NCI-H1105 (cell line): ENCODE measurements at regions not wholly inside any gene's neighbourhood (a gene's known extent, or its start where the extent isn't known, plus 50 kb on each side); places are given as distances from the start of the nearest gene placed in this dataset.
"Not testable (repeated sequence)": the region's sequence is repeated elsewhere in the genome, so short reads cannot be mapped to it uniquely, and the experiment has no call there.

ENCODE experiments used
- DNase-seq: peaks from one replicate; lab custom pipeline; 2025; lab: John Stamatoyannopoulos, UW

DNA sequence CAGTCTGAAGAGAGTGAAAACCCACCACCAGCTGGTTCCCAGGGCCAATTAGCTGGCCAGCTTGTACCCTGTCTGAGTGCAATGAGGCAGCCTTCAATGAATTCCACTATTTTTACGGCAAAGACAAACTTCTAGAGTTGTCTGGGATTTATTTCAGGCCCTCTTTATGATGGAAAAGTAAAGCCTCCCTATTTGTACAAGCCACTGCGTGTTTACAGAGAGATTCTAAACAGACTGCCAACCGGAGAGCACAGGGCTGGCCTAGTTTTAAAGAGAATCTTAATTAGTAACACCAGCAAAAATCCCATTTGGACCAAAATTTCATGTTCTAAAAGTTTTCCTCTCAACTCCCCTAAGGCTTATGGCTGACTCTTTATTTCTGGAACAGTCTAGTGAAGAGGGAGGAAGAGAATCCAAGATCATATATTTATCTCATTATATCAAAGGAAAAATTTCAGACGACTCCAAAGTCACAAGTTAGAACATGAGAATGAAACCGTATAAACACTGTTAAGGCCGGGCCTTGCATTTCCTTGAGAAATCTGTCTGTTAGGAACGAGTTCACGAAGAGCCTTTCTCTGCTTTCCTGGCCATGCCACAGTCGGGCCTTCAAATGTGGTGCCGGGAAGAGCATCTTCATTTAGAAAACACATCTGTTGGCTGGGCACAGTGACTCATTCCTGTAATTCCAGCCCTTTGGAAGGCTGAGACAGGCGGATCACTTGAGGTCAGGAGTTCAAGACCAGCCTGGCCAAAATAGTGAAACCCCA is 724.6 kb upstream of the NRP1 start:
- no peak for DNase-seq

GRCh38 chr10:34055410-34055985 is 721.0 kb upstream of the NRP1 start:
- not testable (repeated sequence) for DNase-seq

- DNase-seq: no peak
Measured at GRCh38 chr10:34049887-34050286, 715.4 kb upstream of the NRP1 start.

- DNase-seq: no peak
Measured at GRCh38 chr10:34049469-34049868, 715.0 kb upstream of the NRP1 start.

- no peak for DNase-seq
Measured at GRCh38 chr10:34047389-34047788, 712.9 kb upstream of the NRP1 start.

DNA sequence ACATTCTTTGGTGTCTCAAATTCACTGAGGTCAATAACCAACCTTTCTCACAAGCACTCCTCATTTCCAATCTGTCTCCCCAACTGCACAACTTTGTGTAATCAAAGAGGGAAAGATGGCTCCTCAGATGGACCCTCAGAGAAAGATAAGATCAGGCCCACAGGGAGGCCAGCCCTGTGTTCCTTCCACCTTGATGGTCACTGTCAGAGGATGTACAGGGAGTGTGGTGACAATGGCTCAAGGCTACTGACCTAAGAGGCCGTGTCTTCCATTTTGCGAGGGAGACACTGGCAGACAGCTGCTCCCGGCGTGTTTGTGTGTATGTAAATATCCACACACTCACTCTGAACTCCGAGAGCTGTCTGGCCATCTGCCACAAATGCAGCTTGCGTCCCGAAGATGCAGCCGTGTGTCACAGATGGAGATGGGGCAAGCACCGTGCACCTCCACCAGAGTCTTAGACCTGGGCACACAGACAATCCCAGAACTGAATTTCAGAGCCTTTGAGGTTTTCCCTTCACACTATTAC is 712.1 kb upstream of the NRP1 start:
- DNase-seq: no peak

DNA sequence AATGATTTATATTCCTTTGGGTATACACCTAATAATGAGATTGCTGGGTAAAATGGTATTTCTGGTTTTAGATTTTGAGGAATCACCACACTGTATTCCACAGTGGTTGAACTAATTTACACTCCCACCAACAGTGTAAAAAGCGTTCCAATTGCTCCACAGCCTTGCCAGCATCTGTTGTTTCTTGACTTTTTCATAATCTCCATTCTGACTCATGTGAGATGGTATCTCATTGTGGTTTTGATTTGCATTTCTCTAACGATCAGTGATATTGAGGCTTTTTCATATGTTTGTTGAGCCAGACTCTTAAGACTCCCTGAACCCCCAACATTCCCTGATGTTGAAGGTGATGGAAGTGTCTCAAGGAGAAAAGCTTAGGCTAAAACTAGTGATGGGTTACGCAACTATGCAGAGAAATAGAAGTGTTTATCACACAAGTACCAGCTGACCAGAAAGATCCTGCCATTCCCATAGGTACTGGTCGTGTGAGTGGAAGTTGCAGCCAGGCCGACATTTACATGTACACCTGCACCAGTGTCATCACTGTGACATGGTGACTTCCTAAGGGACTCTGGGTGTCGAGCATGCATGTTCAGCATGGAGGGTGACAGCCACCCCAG is 711.2 kb upstream of the NRP1 start:
- no peak for DNase-seq

GRCh38 chr10:34041871-34042270 is 707.4 kb upstream of the NRP1 start:
- DNase-seq: no peak

- DNase-seq: no peak
Measured at GRCh38 chr10:34037499-34037898, 703.0 kb upstream of the NRP1 start.

- not testable (repeated sequence) for DNase-seq
Measured at GRCh38 chr10:34035241-34035790, 700.8 kb upstream of the NRP1 start.

- DNase-seq: no peak
Measured at GRCh38 chr10:34033078-34033477, 698.6 kb upstream of the NRP1 start.

GRCh38 chr10:34032564-34032963 is 698.1 kb upstream of the NRP1 start:
- DNase-seq: no peak

- DNase-seq: no peak
Measured at GRCh38 chr10:34031400-34031799, 696.9 kb upstream of the NRP1 start.

- no peak for DNase-seq
Measured at GRCh38 chr10:34029455-34029854, 695.0 kb upstream of the NRP1 start.

DNA sequence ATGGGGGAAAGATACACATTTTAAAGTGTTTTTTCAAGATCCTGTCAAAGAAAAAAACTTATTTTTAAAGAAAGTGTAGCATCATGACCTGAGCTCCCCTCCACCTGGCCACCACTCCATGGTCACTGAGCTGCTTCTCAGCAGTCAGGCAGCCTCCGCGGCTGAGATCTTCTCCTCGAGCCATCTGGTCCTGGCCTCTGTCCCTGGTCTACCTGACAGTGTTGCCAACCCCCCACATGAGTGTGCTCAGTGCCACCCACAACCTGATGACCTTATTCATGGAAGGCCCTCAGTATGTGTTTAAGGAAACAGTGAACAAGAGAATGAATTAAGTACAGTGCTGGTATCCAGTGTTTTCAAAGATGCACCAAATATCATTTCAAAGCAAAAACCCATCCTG is 694.5 kb upstream of the NRP1 start:
- no peak for DNase-seq

DNA sequence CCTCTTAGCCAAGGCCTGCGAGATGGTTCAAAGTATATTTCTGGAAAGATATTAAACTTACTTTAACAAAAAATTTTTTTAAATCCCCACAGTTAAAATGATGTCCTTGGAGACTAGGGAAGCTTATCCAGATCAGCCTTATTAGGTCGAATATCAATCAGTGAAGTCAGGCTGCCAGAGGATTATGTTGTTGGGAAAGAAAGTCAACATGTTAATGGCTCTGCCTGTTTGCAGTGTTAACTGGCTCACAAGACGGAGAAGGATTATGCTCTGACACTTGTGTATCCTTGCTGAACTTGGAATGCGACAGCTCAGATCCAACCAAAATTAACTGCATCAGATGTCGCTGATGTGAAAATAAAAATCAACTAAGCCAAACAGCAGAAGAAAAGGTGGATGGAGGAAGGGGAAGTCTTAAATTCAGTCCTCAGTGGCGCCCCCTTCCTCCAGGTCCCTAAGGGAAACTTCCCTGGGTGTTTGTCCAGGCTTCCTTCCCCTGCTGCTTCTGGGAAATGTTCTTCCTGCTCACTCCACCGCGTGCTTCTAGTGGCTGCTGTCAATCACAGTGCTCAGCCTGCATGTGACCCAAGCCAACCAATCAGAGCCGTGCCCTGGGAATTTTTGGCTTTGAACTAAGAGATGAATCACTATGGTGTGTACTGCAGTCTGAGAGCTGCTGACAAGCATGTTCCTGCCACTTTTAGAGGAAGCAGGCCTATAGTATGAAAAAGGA is 690.4 kb upstream of the NRP1 start:
- DNase-seq: no peak

DNA sequence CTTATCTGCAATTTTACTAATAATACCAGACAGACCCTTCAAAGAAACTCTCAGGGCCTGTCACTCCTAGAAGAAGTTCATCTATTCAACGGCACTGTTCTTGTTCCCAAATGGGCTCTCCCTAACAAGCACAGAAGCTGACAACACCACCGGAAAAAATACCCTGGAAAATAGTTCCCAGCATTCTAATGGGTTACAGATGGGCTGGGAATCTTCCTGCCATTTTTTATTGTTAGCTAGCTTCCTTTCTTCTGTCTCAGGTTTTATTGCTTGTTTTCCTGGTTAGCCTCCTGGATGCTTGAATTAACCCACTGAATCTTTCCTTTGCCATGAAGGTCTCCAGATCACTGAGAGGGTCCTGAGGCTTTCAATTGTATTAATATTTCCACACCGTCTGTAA is 689.8 kb upstream of the NRP1 start:
- DNase-seq: no peak

- DNase-seq: no peak
Measured at GRCh38 chr10:34022195-34022594, 687.7 kb upstream of the NRP1 start.

- no peak for DNase-seq
Measured at GRCh38 chr10:34018784-34019183, 684.3 kb upstream of the NRP1 start.

DNA sequence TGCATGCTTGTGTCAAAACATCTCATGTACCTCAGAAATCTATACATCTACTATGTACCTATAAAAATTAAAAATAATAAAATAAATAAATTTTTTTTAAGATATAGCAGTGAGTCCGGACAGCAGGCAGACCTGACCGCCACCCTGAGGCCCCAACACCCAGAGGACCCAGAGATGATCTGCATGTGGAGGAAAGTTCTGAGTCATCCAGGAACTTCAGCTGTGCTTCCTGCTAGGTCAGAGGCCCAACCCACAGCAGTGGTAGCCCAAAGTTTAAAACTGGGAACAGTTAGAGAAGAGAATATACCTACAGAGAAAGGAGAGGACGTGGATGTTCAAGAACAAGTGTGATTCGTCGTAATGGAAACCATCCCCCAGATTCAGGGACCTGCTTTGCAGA is 683.7 kb upstream of the NRP1 start:
- DNase-seq: no peak

- DNase-seq: no peak
Measured at GRCh38 chr10:34017281-34017680, 682.8 kb upstream of the NRP1 start.

- DNase-seq: no peak
Measured at GRCh38 chr10:34016576-34016975, 682.1 kb upstream of the NRP1 start.
